GM10248 (cell line): ENCODE measurements at regions not wholly inside any gene's neighbourhood (a gene's known extent, or its start where the extent isn't known, plus 50 kb on each side); places are given as distances from the start of the nearest gene placed in this dataset.

Experiments
- CTCF ChIA-PET: fragments of 300-600 bp; sonication (Branson Sonifier 250); formaldehyde crosslinking; extraction: SDS; loops from one replicate; lab custom pipeline; 2021; ENCODE audit warnings: antibody characterized with exemption; lab: Yijun Ruan, JAX
- POLR2A ChIA-PET: fragments of 350-650 bp; sonication (Branson Sonifier 250); formaldehyde crosslinking; extraction: SDS; loops from one replicate; lab custom pipeline; 2020; ENCODE audit warnings: antibody characterized with exemption; lab: Yijun Ruan, JAX
- DNase-seq: peaks from one replicate; pipeline ENCODE4 v3.0.0; 2012; ENCODE audit errors: extremely low spot score
- TF ChIP-seq, protein P1 (sequence below): IDR thresholded peaks from 2 replicates; pipeline ENCODE4 v1.5.1; 2012; ENCODE audit warnings: mild to moderate bottlenecking, low read depth; ENCODE audit errors: extremely low read depth, missing control alignments, control extremely low read depth

DNA sequence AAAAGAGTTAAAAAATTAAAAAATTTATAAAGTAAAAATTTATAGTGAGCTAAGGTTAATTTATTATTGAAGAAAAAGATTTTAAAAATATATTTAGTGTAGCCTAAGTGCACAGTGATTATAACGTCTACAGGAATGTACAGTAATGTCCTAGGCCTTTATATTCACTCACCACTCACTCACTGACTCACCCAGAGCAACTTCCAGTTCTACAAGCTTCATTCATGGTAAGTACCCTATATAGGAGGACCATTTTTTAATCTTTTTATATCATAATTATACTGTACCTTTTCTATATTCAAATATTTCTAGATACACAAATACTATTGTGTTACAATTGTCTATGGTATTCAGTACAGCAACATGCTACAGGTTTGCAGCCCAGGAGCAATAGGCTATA is 1623.2 kb downstream of the RPA4 start:
- ChIA-PET POLR2A (no interaction called here), CTCF (no interaction called here)
- no peak for DNase-seq
- TF ChIP-seq, protein P1, sequence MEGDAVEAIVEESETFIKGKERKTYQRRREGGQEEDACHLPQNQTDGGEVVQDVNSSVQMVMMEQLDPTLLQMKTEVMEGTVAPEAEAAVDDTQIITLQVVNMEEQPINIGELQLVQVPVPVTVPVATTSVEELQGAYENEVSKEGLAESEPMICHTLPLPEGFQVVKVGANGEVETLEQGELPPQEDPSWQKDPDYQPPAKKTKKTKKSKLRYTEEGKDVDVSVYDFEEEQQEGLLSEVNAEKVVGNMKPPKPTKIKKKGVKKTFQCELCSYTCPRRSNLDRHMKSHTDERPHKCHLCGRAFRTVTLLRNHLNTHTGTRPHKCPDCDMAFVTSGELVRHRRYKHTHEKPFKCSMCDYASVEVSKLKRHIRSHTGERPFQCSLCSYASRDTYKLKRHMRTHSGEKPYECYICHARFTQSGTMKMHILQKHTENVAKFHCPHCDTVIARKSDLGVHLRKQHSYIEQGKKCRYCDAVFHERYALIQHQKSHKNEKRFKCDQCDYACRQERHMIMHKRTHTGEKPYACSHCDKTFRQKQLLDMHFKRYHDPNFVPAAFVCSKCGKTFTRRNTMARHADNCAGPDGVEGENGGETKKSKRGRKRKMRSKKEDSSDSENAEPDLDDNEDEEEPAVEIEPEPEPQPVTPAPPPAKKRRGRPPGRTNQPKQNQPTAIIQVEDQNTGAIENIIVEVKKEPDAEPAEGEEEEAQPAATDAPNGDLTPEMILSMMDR, result no peak

- CTCF ChIA-PET, result no interaction called here
- TF ChIP-seq, protein P1, result no peak
- POLR2A ChIA-PET, result no interaction called here
- DNase-seq, result no peak
These were observed 1630.3 kb downstream of the RPA4 start for GRCh38 chrX:98514032-98514431.

- POLR2A ChIA-PET, result no interaction called here
- CTCF ChIA-PET, result no interaction called here
- TF ChIP-seq, protein P1, result no peak
- no peak for DNase-seq
These were observed 1632.4 kb downstream of the RPA4 start for GRCh38 chrX:98516120-98516519.

- CTCF ChIA-PET, result no interaction called here
- DNase-seq, result no peak
- TF ChIP-seq, protein P1, result no peak
- POLR2A ChIA-PET, result no interaction called here
These were observed 1639.3 kb downstream of the RPA4 start for GRCh38 chrX:98523026-98523425.

DNA sequence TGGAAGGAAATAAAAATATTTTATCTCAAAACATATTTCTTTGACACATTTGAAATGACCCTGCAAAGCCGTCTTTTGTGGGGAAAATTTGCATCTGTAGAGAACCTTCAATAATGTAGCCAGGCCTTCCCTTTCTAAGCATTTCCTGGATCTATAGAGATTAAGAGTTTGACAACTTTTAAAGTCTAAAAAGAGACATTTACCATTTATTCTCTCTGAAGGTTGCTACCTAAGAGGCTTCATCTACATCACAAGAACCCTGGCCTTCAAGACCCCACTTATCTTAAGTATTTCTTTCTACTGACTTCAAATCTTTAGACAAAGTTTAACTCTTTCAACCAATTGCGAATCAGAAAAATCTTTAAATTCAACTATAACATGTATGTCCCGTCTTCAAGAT is 1639.8 kb downstream of the RPA4 start:
- CTCF ChIA-PET, result no interaction called here

DNA sequence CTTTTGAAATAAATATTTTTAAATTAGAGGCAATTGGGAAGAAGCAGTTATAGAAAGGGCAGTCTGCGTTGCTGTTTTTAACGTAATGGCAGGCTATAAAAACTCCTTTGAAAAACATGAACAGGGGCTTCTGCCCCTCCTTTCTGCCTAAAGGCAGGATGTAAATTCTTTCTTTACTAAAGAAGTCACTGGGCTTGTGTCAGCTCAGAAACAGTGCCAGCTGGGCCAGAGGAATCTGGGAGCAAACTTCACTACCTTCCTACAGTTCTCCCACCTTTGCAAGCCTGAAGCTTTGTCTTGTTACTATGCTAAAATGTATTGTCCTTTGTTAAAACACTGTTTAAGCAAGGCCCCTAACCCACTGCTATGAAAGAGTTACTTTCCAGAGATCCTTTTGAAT is 1664.8 kb downstream of the RPA4 start:
- no peak for DNase-seq
- TF ChIP-seq, protein P1, result no peak
- ChIA-PET CTCF (interaction anchor here (1.2 kb wide), 1 partner anchor 10 kb away, joined by 3 read pairs; no protein-coding TSS in a partner anchor), POLR2A (no interaction called here)

More for the DNA sequence above, 1639.8 kb downstream of the RPA4 start:
- TF ChIP-seq, protein P1, result no peak
- DNase-seq, result no peak
- POLR2A ChIA-PET, result no interaction called here

DNA sequence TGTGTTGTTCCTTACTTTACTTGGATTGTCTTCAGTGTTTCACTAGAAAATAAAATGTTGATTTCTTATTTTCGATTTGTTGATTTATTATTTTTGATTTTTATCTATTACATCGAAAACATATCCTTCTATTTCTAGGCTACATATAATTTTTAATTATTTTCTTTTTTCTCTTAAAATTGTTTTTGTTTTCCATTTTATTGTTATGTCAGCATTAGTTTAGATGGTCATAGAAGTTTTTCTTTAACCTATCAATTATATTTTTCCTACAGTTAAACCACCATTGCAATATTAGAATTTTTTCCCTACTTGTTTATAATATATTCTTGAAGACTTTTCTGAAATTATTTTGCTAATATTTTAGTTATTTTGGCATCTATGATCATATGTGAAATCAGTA is 1685.1 kb downstream of the RPA4 start:
- POLR2A ChIA-PET, result no interaction called here
- no peak for DNase-seq
- CTCF ChIA-PET, result no interaction called here
- TF ChIP-seq, protein P1, result no peak
